ENCODE measurements at regions not wholly inside any gene's neighbourhood (a gene's known extent, or its start where the extent isn't known, plus 50 kb on each side); places are given as distances from the start of the nearest gene placed in this dataset.
"Not testable (repeated sequence)": the region's sequence is repeated elsewhere in the genome, so short reads cannot be mapped to it uniquely, and the experiment has no call there.

GRCh38 chr9:90233081-90233480, 409.5 kb downstream of the DIRAS2 start:
- not testable (repeated sequence) for DNase-seq (ENCODE audit: low read depth)

- DNase-seq (ENCODE audit: low read depth), result no peak
Observed at GRCh38 chr9:90240541-90240940, 402.1 kb downstream of the DIRAS2 start.

DNA sequence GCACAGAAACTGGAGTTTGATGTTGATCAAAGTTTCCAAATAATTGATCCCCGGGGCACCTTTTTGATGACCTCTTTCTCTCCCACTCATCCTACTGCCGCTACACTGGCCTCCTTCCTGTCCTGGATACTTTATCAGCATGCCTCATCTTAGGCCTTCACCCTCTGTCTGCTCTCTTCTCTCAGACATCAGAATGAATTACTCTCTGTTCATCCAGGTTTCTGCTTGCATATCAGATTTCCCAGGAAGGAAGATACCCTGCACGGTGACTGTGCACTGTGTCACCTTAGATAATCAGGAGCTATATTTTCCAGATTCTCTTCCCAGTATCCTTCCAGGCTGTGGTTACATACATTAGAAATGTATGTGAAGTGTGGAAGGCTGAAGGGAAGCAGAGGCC, 397.0 kb downstream of the DIRAS2 start:
- no peak for DNase-seq (ENCODE audit: low read depth)

- DNase-seq (ENCODE audit: low read depth), result no peak
Observed at GRCh38 chr9:90249094-90249493, 393.5 kb downstream of the DIRAS2 start.

- DNase-seq (ENCODE audit: low read depth), result no peak
Observed at GRCh38 chr9:90251316-90251715, 391.3 kb downstream of the DIRAS2 start.

DNA sequence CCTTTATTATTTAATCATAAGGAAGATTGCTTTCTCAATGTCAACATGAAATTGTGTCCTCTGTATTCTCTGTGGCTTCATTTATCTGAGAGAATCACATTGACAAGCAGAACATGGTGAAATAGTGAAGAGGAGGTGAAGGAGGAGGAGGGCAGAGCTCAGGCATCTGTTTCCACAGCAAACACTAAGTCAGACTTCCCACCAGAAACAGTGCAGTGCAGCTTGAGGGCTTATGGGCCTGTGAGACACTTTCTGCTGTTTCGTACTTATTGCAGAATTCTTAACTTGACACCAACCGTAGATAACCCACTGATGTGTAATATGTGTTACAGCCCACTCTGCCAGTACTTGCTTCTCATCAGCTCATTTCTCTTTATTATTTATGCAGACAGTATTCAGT, 386.3 kb downstream of the DIRAS2 start:
- no peak for DNase-seq (ENCODE audit: low read depth)

GRCh38 chr9:90259311-90260246, 383.0 kb downstream of the DIRAS2 start:
- no peak for DNase-seq (ENCODE audit: low read depth)

DNA sequence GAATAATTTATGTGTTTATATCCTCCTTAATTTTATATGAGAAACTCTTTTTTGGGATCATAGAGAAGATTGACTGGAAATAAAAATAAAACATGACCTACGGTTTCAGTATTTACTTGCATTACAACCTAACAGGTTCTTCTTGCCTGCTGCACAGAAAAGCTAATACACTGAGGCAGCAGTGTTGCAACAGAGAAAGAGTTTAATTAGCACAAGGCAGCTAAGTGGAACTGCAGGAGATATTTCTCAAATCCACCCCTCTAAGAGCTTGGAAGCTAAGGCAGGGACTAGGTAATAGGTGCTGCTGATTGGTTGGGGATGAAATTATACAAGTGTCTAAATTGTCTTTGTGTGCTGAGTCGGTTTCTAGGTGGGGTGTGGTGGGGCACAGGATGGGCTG, 380.9 kb downstream of the DIRAS2 start:
- DNase-seq (ENCODE audit: low read depth), result no peak

DNA sequence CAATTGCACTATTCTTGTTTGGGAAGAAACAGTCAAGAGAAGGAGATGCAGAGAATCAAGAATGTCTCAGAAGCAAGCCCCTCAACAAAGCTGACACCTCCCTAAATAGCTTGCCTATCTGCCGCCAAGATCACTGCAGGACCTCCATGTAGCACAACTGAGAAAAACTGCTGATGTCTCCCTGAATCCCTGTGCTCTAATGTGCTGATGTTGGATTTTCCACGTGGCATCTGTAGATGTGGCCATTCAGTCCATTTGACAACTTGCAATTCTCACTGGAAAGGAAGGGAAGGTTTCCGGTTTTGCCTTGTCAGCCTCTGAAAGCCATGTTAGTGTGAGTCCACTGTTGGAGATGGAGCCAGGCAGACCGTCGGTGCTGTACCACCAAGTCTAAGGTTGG, 374.0 kb downstream of the DIRAS2 start:
- DNase-seq (ENCODE audit: low read depth), result no peak

DNA sequence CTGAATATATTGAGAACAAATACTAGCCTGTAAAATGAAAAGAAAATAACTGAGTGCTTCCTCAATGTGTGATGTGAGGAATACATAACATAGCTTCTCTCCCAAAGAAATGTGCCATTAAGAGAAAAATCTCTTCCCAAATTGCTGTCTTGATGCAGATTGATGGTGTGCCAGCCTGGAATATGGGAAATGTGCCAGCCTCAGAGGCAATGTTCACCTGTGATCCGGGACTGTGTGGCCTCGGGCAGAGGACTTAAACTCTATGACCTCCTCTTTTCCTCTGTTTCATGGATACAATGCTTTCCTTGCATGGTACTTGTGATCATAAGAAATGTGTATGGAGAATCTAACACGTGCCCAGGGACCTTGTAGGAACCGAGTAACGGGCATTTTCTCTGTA, 370.9 kb downstream of the DIRAS2 start:
- no peak for DNase-seq (ENCODE audit: low read depth)

- no peak for DNase-seq (ENCODE audit: low read depth)
Observed at GRCh38 chr9:90274725-90275124, 367.9 kb downstream of the DIRAS2 start.

- no peak for DNase-seq (ENCODE audit: low read depth)
Observed at GRCh38 chr9:90285946-90286345, 356.7 kb downstream of the DIRAS2 start.

GRCh38 chr9:90287567-90288274, 354.9 kb downstream of the DIRAS2 start:
- peak; percentile 6 for DNase-seq (ENCODE audit: low read depth)

DNA sequence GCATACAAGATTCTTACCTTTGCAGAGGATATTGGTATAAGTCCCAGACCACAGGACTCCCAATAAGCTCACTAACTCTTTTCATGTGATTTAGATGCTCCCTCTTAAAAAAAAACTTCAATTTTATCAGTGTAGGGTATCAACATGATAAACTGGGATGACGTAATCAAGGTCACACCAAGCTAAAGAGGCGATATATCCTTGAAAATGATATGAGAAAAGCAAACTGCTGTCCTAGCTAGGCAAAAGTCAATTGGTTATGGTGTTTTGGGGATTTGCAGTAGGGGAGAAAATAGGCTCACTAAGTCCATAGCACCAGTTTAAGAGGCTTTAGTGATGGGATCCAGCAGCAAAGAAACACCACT, 354.4 kb downstream of the DIRAS2 start:
- no peak for DNase-seq (ENCODE audit: low read depth)

GRCh38 chr9:90290716-90291485, 351.7 kb downstream of the DIRAS2 start:
- DNase-seq (ENCODE audit: low read depth), result peak; percentile 23

DNA sequence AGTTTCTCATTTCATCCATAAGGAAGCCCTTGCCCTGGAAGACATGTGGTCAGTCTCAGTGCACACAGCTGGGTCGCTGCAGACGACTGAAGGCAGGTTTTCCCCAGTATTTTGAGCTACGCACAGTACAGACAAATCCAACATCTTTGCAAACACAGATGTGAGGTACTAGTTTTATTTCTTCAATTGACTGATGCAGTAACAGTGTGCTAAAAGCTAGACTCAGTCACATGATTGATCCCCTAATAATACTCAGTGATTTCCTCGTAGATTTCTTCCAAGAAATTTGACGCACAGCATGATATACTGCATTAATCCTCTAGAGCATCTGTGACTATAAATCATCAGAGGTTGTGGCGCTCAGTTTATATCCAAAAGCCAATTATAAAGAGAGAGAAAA, 346.1 kb downstream of the DIRAS2 start:
- DNase-seq (ENCODE audit: low read depth), result no peak

GRCh38 chr9:90299968-90300367, 342.7 kb downstream of the DIRAS2 start:
- DNase-seq (ENCODE audit: low read depth), result no peak

DNA sequence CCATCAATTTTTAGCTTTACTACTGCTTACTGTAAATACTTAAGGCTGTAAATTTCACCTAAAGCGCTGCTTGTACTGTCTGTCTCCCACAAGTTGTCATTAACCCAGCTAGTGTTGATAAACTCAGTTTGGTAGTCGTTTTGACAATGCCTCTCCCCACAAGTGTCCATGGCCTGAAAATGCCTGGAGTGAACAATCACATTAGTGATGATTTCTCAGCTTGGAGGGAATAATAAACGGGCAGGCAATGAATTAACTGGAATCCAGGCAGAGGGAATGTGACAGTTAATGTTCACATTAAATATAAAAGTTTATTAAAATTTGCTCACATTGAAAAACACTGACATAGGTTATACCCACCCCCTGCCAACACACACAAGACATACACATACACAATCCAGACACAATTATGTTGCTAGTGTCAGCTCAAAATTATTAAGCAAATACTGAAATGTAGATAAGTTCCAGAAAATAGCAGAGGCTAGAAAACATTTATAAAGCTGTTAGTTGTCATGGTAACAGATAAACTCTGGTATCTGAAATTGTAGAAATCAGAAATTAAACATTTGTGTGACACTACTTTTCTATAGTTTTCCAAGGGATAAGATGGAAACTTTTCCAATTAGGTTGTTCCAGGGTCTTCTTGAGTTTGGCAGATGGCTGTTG, 341.9 kb downstream of the DIRAS2 start:
- no peak for DNase-seq (ENCODE audit: low read depth)

- DNase-seq (ENCODE audit: low read depth), result peak; percentile 93
Observed at GRCh38 chr9:90301277-90301653, 341.4 kb downstream of the DIRAS2 start.

DNA sequence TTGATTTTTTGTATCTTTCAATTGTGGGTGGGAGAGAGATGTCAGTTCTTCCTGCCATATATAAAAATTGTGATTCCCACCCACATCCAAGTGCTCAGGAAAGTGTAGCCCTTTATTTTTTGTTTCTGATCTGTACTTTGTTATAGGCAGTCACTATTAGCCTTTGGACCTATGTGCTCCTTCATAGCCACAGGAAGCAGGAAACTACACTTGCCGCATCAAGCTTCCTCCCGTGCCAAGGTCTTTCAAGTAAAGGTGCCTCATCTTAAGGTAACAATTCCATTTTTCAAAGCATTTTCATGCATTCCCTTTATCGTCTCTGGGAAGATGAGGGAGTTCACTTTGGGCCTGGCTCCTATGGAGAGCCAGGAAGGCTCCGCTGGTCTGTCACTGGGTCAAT, 339.0 kb downstream of the DIRAS2 start:
- no peak for DNase-seq (ENCODE audit: low read depth)

DNA sequence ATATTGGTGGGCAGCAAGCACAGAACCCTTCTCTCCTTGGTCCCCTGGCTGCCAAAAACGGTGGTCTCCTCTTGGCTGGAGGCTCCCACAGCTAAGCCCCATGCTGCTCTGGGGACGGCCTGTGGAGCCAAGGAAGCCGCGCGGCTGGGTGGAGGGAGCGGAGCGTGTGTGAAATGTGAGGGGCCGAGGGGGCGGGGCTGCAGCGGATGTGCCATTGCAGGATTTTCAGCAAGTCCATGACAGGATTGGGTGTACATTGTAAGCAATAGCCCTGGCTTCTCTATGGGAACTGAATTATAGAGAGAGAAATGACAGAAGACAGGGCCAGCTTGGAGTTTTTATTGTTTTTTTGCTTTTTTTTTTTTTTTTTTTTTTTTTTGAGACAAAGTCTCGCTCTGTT, 336.5 kb downstream of the DIRAS2 start:
- no peak for DNase-seq (ENCODE audit: low read depth)

DNA sequence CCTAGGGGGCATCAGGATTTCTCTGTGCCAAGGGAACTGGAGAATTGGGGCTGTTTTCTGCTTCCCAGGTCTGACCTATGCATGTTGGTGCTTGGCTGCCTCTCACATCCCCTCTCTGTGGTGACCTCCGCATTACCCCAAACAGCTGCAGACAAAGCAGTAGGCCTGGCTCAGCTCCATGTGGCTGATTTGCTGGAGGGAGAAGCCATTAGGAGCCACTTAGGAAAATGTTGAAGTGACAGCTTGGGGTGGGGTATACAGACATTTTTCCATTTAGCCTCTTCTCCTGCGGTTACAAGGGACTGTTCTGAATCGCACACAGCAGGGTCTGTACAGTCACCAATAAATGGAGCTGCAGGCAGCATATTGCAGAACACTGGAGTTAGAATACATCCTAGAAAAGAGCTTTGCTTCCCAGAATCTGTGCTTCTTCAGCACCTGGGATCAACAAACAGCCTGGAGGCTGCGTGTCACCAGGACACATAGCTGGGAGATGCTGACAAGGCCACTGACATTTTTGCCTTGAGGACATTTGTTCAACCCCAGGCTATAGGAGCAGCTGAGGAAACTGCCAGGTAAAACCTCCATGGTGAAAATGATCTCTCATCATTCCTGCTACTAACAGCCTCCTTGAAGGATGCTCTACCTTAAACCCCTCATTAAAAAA, 335.3 kb downstream of the DIRAS2 start:
- no peak for DNase-seq (ENCODE audit: low read depth)

All from ELR (cell line).